ENCODE measurements at regions not wholly inside any gene's neighbourhood (a gene's known extent, or its start where the extent isn't known, plus 50 kb on each side); places are given as distances from the start of the nearest gene placed in this dataset.

DNA sequence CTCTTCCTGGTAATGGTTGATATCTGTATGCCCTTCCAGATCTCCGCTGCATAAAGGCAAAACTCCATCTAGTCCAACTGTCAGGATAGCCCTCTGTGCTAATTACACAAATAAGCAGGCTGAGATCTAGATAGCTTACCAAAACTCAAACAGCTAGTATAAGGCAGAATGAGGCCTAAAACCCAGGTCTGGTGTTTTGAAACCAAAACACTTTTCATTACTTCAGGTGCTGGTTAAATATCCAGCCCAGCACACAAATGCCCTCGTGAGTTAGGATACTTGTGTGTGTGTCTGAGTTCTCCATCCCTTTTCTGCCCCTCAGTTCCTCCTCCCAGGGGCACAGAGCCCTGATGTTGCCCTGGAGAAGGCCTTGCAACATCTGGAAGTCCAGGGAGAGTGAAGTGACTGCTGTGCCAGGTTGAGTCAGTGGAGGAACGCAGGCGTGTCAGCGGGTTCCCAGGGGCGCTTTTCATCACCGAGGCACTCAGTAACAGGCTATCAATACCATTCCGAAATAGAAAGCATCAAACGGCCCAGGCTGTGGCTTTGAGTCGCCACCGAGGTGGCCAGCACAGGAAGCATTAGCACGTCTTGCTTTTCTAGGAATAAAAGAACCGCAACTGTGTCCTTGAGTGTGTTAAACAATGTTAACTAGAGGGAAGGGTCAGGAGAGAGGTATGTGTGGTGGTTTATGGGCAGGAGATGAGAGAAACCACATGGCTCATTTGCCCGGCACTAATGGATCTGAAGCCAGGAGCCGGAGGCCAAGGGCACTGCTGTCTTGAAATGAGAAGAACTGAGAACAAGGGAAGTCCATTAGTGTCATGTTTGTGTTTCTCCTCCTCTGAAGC is 90.7 kb upstream of the WLS start:
- Histone ChIP-seq H4K91ac (replicated peaks; ENCODE audit: insufficient read length, low read length) (no peak overlapping the region), H4K5ac (ENCODE audit: insufficient read length, low read depth, low read length) (no peak overlapping the region), H2AK5ac (ENCODE audit: low read depth, low read length) (no peak overlapping the region), H3K18ac (ENCODE audit: extremely low read depth, low read length) (no peak overlapping the region), H3K4me3 (ENCODE audit: extremely low read depth in 1 of 4, insufficient read depth in 2 of 4, low read depth in 3 of 4, low read length in 4 of 4) (no peak overlapping the region), H3K79me2 (ENCODE audit: control insufficient read depth in 1 of 2, insufficient read depth in 2 of 2, low read length in 2 of 2) (no peaks in the 10 kb centered on the region), H2AFZ (ENCODE audit: low read length) (0 out of 2 replicates have a peak overlapping the region, but pooled peaks have one; percentile 69), H2BK12ac (ENCODE audit: low read depth, low read length) (no peak overlapping the region), H3K79me1 (ENCODE audit: low read depth, low read length) (no peaks in the 10 kb centered on the region), H2BK5ac (ENCODE audit: low read depth, low read length) (no peak overlapping the region), H4K8ac (ENCODE audit: extremely low read depth, insufficient read depth, low read length) (no peak overlapping the region), H3K56ac (replicated peaks; ENCODE audit: insufficient read length, low read depth, low read length) (no peak overlapping the region), H3K9me3 (ENCODE audit: insufficient read depth in 2 of 2, low read depth in 1 of 2, low read length in 1 of 2) (no peaks in the 10 kb centered on the region), H3K4me1 (replicated peaks in 1 of 4; ENCODE audit: control insufficient read depth in 3 of 4, insufficient read depth in 4 of 4, low read length in 3 of 4) (peaks cover 0 to 5% (median 0%) of the 10 kb centered on the region in 4 experiments; a peak in 1 of 7 replicates), H3K9ac (replicated peaks in 1 of 4; ENCODE audit: extremely low read depth in 1 of 4, low read depth in 3 of 4, low read length in 3 of 4) (no peak overlapping the region), H3K27ac (ENCODE audit: low read depth, low read length) (no peak overlapping the region), H4K20me1 (replicated peaks in 1 of 2; ENCODE audit: control insufficient read depth in 1 of 2, insufficient read depth in 2 of 2, low read length in 2 of 2) (peaks cover 0 to 2% of the 10 kb centered on the region in 2 experiments), H2BK120ac (replicated peaks; ENCODE audit: low read depth, low read length) (no peak overlapping the region), H3K23ac (ENCODE audit: insufficient read length) (no peak overlapping the region), H3K4ac (replicated peaks; ENCODE audit: insufficient read length, low read depth, low read length) (no peak overlapping the region), H2BK20ac (ENCODE audit: low read length) (no peak overlapping the region), H3K14ac (ENCODE audit: insufficient read length) (no peak overlapping the region), H3K23me2 (ENCODE audit: low read depth, low read length) (no peaks in the 10 kb centered on the region), H3K27me3 (replicated peaks in 1 of 4; ENCODE audit: control insufficient read depth in 3 of 4, extremely low read depth in 1 of 4, insufficient read depth in 3 of 4, low read length in 3 of 4) (no peaks in the 10 kb centered on the region; a peak in 1 of 7 replicates), H3K4me2 (ENCODE audit: insufficient read depth in 1 of 2, low read depth in 2 of 2, low read length in 2 of 2) (no peak overlapping the region), H3K36me3 (ENCODE audit: control insufficient read depth in 2 of 4, insufficient read depth in 4 of 4, low read length in 3 of 4) (no peaks in the 10 kb centered on the region), H2BK15ac (ENCODE audit: low read length) (no peak overlapping the region)
- no peak for FAIRE-seq
- 83% methylated on average over 15 of the region's 15 CpGs; no CpG with 5 or more reads in 1 of the 2 experiments for WGBS, 2 experiments (ENCODE audit: extremely low coverage in 1 of 2, insufficient coverage in 1 of 2, insufficient read length in 1 of 2, insufficient replicate concordance in 2 of 2, low coverage in 1 of 2, low lambda C conversion rate in 2 of 2, missing lambda C conversion rate in 1 of 2)
- DNase-seq (ENCODE audit: low read depth in 1 of 2, low spot score in 2 of 2), result no peak
- CTCF ChIA-PET (ENCODE audit: partially characterized antibody), result interaction anchor here (1.1 to 10.3 kb wide), 8 partner anchors 21 to 204 kb away, joined by 3 to 154 read pairs (median 4); no protein-coding TSS in a partner anchor
- POLR2A ChIA-PET (ENCODE audit: partially characterized antibody), result no interaction called here
- no peak for TF ChIP-seq GTF2F1 (IDR thresholded peaks at IDR 0.05; ENCODE audit: borderline replicate concordance, low read depth, low read length)
- no peak for TF ChIP-seq HDAC2 (IDR thresholded peaks at IDR 0.05; ENCODE audit: borderline replicate concordance in 1 of 2, low read depth in 2 of 2, low read length in 2 of 2)
- TF ChIP-seq MAFK (IDR thresholded peaks at IDR 0.05; ENCODE audit: low read depth, low read length), result no peak
- no peak for TF ChIP-seq TAF7 (optimal IDR thresholded peaks at IDR 0.05; ENCODE audit: borderline replicate concordance, low read depth, low read length)
- TF ChIP-seq, protein P1, sequence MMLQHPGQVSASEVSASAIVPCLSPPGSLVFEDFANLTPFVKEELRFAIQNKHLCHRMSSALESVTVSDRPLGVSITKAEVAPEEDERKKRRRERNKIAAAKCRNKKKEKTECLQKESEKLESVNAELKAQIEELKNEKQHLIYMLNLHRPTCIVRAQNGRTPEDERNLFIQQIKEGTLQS (IDR thresholded peaks at IDR 0.05; ENCODE audit: insufficient read depth, low read depth, low read length), result no peak
- no peak for TF ChIP-seq CTCF (IDR thresholded peaks at IDR 0.05; ENCODE audit: control extremely low read depth in 1 of 3, insufficient read depth in 1 of 3, low read depth in 1 of 3, low read length in 3 of 3)
- no peak for TF ChIP-seq RXRA (IDR thresholded peaks at IDR 0.05; ENCODE audit: insufficient read depth, low read depth, low read length)
- TF ChIP-seq CBX8 (IDR thresholded peaks at IDR 0.05; ENCODE audit: borderline replicate concordance, low read depth, low read length), result no peak
